ENCODE measurements at regions not wholly inside any gene's neighbourhood (a gene's known extent, or its start where the extent isn't known, plus 50 kb on each side); places are given as distances from the start of the nearest gene placed in this dataset.

GRCh38 chr15:69857686-69858391 is 239.9 kb downstream of the TLE3 start:
- TF ChIP-seq MAX (IDR thresholded peaks at IDR 0.05) (no peak), CEBPB (IDR thresholded peaks at IDR 0.05) (no peak), EP300 (IDR thresholded peaks at IDR 0.05; ENCODE audit: borderline replicate concordance) (no peak), RAD21 (IDR thresholded peaks at IDR 0.05; ENCODE audit: low read depth) (no peak), EGR1 (IDR thresholded peaks at IDR 0.05) (no peak), TEAD4 (IDR thresholded peaks at IDR 0.05) (no peak), CREB1 (IDR thresholded peaks at IDR 0.05; ENCODE audit: low read depth) (no peak), REST (IDR thresholded peaks at IDR 0.05; ENCODE audit: low read depth) (no peak), FOXM1 (IDR thresholded peaks at IDR 0.05; ENCODE audit: borderline replicate concordance, low read depth) (no peak), YY1 (IDR thresholded peaks at IDR 0.05; ENCODE audit: low read depth) (no peak), USF1 (IDR thresholded peaks at IDR 0.05) (no peak)

GRCh38 chr15:69858456-69858855 is 239.3 kb downstream of the TLE3 start:
- TF ChIP-seq REST (IDR thresholded peaks at IDR 0.05; ENCODE audit: low read depth) (no peak), MAX (IDR thresholded peaks at IDR 0.05) (no peak), TEAD4 (IDR thresholded peaks at IDR 0.05) (no peak), ZBTB7A (IDR thresholded peaks at IDR 0.05; ENCODE audit: low read depth) (no peak), FOXM1 (IDR thresholded peaks at IDR 0.05; ENCODE audit: borderline replicate concordance, low read depth) (no peak), TAF1 (IDR thresholded peaks at IDR 0.05; ENCODE audit: low read depth) (no peak), TCF12 (IDR thresholded peaks at IDR 0.05; ENCODE audit: low read depth) (no peak), YY1 (IDR thresholded peaks at IDR 0.05; ENCODE audit: low read depth) (no peak), RAD21 (IDR thresholded peaks at IDR 0.05; ENCODE audit: low read depth) (no peak), CREB1 (IDR thresholded peaks at IDR 0.05; ENCODE audit: low read depth) (no peak), CEBPB (IDR thresholded peaks at IDR 0.05) (no peak), NFIC (IDR thresholded peaks at IDR 0.05) (no peak), USF1 (IDR thresholded peaks at IDR 0.05) (no peak), EP300 (IDR thresholded peaks at IDR 0.05; ENCODE audit: borderline replicate concordance) (no peak)

GRCh38 chr15:69859866-69860265 is 237.9 kb downstream of the TLE3 start:
- TF ChIP-seq CREB1 (IDR thresholded peaks at IDR 0.05; ENCODE audit: low read depth) = no peak
- no peak for TF ChIP-seq TEAD4 (IDR thresholded peaks at IDR 0.05)
- no peak for TF ChIP-seq CEBPB (IDR thresholded peaks at IDR 0.05)
- TF ChIP-seq MAX (IDR thresholded peaks at IDR 0.05) = no peak
- no peak for TF ChIP-seq ZBTB7A (IDR thresholded peaks at IDR 0.05; ENCODE audit: low read depth)

GRCh38 chr15:69860321-69860720 is 237.4 kb downstream of the TLE3 start:
- TF ChIP-seq EGR1 (IDR thresholded peaks at IDR 0.05) (no peak), TCF12 (IDR thresholded peaks at IDR 0.05; ENCODE audit: low read depth) (no peak), MAX (IDR thresholded peaks at IDR 0.05) (no peak), CEBPB (IDR thresholded peaks at IDR 0.05) (no peak), TAF1 (IDR thresholded peaks at IDR 0.05; ENCODE audit: low read depth) (no peak), FOXM1 (IDR thresholded peaks at IDR 0.05; ENCODE audit: borderline replicate concordance, low read depth) (no peak), USF1 (IDR thresholded peaks at IDR 0.05) (no peak), RAD21 (IDR thresholded peaks at IDR 0.05; ENCODE audit: low read depth) (no peak), EP300 (IDR thresholded peaks at IDR 0.05; ENCODE audit: borderline replicate concordance) (no peak), NFIC (IDR thresholded peaks at IDR 0.05) (no peak), REST (IDR thresholded peaks at IDR 0.05; ENCODE audit: low read depth) (no peak), YY1 (IDR thresholded peaks at IDR 0.05; ENCODE audit: low read depth) (no peak), ZBTB7A (IDR thresholded peaks at IDR 0.05; ENCODE audit: low read depth) (no peak), TEAD4 (IDR thresholded peaks at IDR 0.05) (no peak), CREB1 (IDR thresholded peaks at IDR 0.05; ENCODE audit: low read depth) (no peak)

Data from Ishikawa (cell line).